Calu3 (cell line): ENCODE measurements at regions not wholly inside any gene's neighbourhood (a gene's known extent, or its start where the extent isn't known, plus 50 kb on each side); places are given as distances from the start of the nearest gene placed in this dataset.

ENCODE experiments used
- BruUV-seq: library from RNA; stranded (reverse); fragments of 400-500 nt; replicated peaks from 2 replicates; lab custom pipeline; 2021; lab: Mats Ljungman, UMichigan
- CTCF ChIA-PET: fragments of 300-600 bp; sonication (Branson Sonifier 250); formaldehyde crosslinking; loops from one replicate; lab custom pipeline; 2022; ENCODE audit warnings: antibody characterized with exemption; lab: Charles Lee
- DNase-seq: peaks from one replicate; pipeline ENCODE4 v3.0.0; 2022
- H3K27ac Mint-ChIP-seq: one replicate; pipeline ENCODE4 v1.8.0; 2022; ENCODE audit warnings: mixed read lengths; ENCODE audit not compliant: unreplicated experiment
- H3K27me3 Mint-ChIP-seq: one replicate; pipeline ENCODE4 v1.8.0; 2022; ENCODE audit warnings: mixed read lengths; ENCODE audit not compliant: unreplicated experiment
- H3K36me3 Mint-ChIP-seq: one replicate; pipeline ENCODE4 v1.8.0; 2022; ENCODE audit warnings: mild to moderate bottlenecking, moderate library complexity, mixed read lengths; ENCODE audit not compliant: insufficient read depth, unreplicated experiment
- H3K4me1 Mint-ChIP-seq: one replicate; pipeline ENCODE4 v1.8.0; 2022; ENCODE audit warnings: mild to moderate bottlenecking, low read depth, mixed read lengths; ENCODE audit not compliant: unreplicated experiment
- H3K4me3 Mint-ChIP-seq: one replicate; pipeline ENCODE4 v1.8.0; 2022; ENCODE audit warnings: mild to moderate bottlenecking, low read depth, moderate library complexity, mixed read lengths; ENCODE audit not compliant: unreplicated experiment
- H3K9me3 Mint-ChIP-seq: one replicate; pipeline ENCODE4 v1.8.0; 2022; ENCODE audit warnings: low read depth, mixed read lengths; ENCODE audit not compliant: unreplicated experiment
- intact Hi-C: fragments of 100-400 bp; cut with micrococcal nuclease; formaldehyde crosslinking; loops from one replicate; pipeline ENCODE4 v1.10.0; 2022; ENCODE audit not compliant: unreplicated experiment
- TF ChIP-seq, protein P1 (sequence below): fragments of 200-600 bp; IDR thresholded peaks from one replicate; pipeline ENCODE4 v1.8.0; 2022; ENCODE audit warnings: antibody characterized with exemption; ENCODE audit not compliant: unreplicated experiment

DNA sequence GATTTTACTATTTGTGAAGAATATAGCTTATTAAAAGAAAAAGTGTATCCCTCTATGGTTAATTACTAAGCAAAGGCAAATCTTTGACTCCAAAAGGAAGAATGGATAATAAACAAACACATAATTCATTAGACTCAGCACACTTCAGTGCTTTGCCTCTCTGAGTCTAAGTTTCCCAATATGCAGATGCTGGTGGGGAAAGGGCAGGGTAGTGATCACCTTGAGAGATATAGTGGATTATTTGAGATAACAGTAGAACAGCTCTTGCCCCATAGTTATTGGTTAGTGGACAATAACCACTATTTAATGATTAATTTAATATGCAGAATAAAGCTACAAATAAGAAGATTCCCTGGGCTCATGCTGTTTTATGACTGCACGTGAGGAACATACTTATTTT is 98.2 kb upstream of the SLC8A1 start:
- no peak for DNase-seq
- BruUV-seq = no TSS peak
- H3K4me1 Mint-ChIP-seq = no peaks in the 10 kb centered on the region
- intact Hi-C loops = loop anchor here (10.0 kb wide), 1 partner anchor 715 kb away; no protein-coding TSS in a partner anchor
- CTCF ChIA-PET = no interaction called here
- TF ChIP-seq, protein P1, sequence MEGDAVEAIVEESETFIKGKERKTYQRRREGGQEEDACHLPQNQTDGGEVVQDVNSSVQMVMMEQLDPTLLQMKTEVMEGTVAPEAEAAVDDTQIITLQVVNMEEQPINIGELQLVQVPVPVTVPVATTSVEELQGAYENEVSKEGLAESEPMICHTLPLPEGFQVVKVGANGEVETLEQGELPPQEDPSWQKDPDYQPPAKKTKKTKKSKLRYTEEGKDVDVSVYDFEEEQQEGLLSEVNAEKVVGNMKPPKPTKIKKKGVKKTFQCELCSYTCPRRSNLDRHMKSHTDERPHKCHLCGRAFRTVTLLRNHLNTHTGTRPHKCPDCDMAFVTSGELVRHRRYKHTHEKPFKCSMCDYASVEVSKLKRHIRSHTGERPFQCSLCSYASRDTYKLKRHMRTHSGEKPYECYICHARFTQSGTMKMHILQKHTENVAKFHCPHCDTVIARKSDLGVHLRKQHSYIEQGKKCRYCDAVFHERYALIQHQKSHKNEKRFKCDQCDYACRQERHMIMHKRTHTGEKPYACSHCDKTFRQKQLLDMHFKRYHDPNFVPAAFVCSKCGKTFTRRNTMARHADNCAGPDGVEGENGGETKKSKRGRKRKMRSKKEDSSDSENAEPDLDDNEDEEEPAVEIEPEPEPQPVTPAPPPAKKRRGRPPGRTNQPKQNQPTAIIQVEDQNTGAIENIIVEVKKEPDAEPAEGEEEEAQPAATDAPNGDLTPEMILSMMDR = no peak
- no peak overlapping the region for H3K27ac Mint-ChIP-seq
- no peak overlapping the region for H3K4me3 Mint-ChIP-seq
- H3K9me3 Mint-ChIP-seq = no peaks in the 10 kb centered on the region
- no peaks in the 10 kb centered on the region for H3K27me3 Mint-ChIP-seq
- H3K36me3 Mint-ChIP-seq = no peaks in the 10 kb centered on the region

DNA sequence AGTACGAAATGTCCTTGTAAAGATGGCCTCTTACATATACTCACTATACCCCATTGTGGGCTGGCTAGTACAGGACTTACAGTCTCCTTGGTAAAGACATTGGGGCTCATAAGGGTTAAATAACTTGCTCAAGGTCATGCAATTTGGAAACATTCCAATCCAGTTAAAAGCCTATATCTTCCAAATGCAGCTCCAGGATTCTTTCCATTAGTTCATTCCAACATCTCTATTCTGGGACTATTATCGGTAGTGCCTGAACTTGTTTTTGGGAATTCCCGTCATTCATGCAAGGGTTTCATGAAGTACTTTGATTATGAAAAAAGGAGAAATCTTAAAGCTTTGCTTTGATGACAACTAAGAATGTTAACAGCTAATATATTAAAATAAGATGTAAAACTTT is 99.2 kb upstream of the SLC8A1 start:
- no TSS peak for BruUV-seq
- no peak overlapping the region for H3K27ac Mint-ChIP-seq
- H3K4me1 Mint-ChIP-seq = no peaks in the 10 kb centered on the region

DNA sequence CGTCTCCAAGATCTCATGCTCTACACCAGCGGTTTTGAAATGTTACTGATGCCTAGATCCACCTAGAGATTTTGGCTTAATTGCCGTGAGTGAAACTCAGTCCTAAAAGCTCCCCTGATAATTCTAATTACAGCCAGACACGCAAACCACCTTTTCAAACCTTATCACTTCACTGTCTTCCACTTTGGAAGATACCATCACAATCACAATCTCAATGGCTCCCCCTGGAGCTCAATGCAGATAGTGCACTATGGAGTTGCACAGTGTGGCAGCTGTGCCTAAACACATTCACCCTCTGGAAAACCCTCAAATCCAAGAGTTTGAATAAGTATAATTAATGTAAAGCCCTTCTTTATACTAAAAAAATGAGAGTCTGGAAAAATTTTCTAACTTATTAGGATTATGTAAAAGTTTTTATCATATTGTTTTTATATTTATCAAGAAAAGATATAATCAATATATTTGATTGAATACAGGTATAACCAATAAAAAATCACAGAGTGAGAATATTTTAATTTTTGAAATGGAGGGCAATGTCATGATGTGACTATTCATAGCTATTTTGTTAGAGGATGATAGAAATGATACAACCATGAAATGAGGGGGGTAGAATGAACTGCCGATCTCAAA is 102.9 kb upstream of the SLC8A1 start:
- CTCF ChIA-PET = interaction anchor here (0.5 to 2.1 kb wide), 4 partner anchors 98 to 643 kb away, joined by 3 to 22 read pairs (median 7); no protein-coding TSS in a partner anchor
- no TSS peak for BruUV-seq

More for the DNA sequence above, 99.2 kb upstream of the SLC8A1 start:
- intact Hi-C loops = loop anchor here (10.0 kb wide), 1 partner anchor 716 kb away; no protein-coding TSS in a partner anchor
- Mint-ChIP-seq H3K27me3 (no peaks in the 10 kb centered on the region), H3K4me3 (no peak overlapping the region), H3K36me3 (no peaks in the 10 kb centered on the region), H3K9me3 (no peaks in the 10 kb centered on the region)
- DNase-seq = no peak
- CTCF ChIA-PET = no interaction called here
- TF ChIP-seq, protein P1 = no peak

DNA sequence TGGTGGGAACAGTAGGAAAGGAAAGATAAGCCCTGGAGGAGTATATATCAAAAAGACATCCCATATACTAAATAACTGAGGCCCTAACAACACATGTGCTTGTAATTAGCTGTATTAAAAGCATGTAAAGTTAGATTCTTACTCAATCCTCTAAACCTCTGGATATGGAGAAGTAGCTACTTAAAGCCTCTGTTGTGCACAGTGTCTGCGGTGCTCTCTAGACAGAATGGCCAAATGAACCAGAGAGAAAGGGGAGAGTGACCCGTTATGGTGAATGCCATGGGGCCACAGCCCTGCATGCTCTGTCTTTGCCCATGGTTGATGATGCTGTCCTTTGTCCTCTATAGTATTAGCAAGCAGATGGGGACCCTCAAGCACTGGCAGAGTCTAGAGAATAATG is 104.4 kb upstream of the SLC8A1 start:
- intact Hi-C loops = loop anchor here (10.0 kb wide), 1 partner anchor 721 kb away; no protein-coding TSS in a partner anchor
- CTCF ChIA-PET = interaction anchor here (0.6 to 2.1 kb wide), 4 partner anchors 87 to 643 kb away, joined by 3 to 10 read pairs (median 4); no protein-coding TSS in a partner anchor
- H3K9me3 Mint-ChIP-seq = no peaks in the 10 kb centered on the region
- TF ChIP-seq, protein P1 = no peak
- no TSS peak for BruUV-seq
- H3K4me3 Mint-ChIP-seq = no peak overlapping the region
- no peaks in the 10 kb centered on the region for H3K4me1 Mint-ChIP-seq
- H3K36me3 Mint-ChIP-seq = no peaks in the 10 kb centered on the region
- H3K27ac Mint-ChIP-seq = no peak overlapping the region
- no peak for DNase-seq
- H3K27me3 Mint-ChIP-seq = no peaks in the 10 kb centered on the region

More for the DNA sequence above, 102.9 kb upstream of the SLC8A1 start:
- Mint-ChIP-seq H3K4me1 (no peaks in the 10 kb centered on the region), H3K27ac (no peak overlapping the region), H3K36me3 (no peaks in the 10 kb centered on the region), H3K4me3 (no peak overlapping the region), H3K27me3 (no peaks in the 10 kb centered on the region), H3K9me3 (no peaks in the 10 kb centered on the region)
- TF ChIP-seq, protein P1 = peak; percentile 69
- DNase-seq = peak; percentile 77
- intact Hi-C loops = loop anchor here (1.0 to 10.0 kb wide), 4 partner anchors 310 to 720 kb away; no protein-coding TSS in a partner anchor
